Choroid plexus epithelial cell (primary cell): ENCODE measurements at regions not wholly inside any gene's neighbourhood (a gene's known extent, or its start where the extent isn't known, plus 50 kb on each side); places are given as distances from the start of the nearest gene placed in this dataset.

Experiments used
- DNase-seq: peaks from one replicate; pipeline ENCODE4 v3.0.0-alpha.2; 2010; ENCODE audit warnings: low read depth
- H3K4me3 ChIP-seq: 2 replicates; pipeline ENCODE4 v1.5.1; 2011; ENCODE audit warnings: low read depth, mild to moderate bottlenecking, control low read depth, low read length, moderate library complexity
- CTCF ChIP-seq: conservative IDR thresholded peaks from 2 replicates; pipeline ENCODE4 v1.5.1; 2011; ENCODE audit warnings: low read depth, mild to moderate bottlenecking, control low read depth, inconsistent platforms, low read length, moderate library complexity

DNA sequence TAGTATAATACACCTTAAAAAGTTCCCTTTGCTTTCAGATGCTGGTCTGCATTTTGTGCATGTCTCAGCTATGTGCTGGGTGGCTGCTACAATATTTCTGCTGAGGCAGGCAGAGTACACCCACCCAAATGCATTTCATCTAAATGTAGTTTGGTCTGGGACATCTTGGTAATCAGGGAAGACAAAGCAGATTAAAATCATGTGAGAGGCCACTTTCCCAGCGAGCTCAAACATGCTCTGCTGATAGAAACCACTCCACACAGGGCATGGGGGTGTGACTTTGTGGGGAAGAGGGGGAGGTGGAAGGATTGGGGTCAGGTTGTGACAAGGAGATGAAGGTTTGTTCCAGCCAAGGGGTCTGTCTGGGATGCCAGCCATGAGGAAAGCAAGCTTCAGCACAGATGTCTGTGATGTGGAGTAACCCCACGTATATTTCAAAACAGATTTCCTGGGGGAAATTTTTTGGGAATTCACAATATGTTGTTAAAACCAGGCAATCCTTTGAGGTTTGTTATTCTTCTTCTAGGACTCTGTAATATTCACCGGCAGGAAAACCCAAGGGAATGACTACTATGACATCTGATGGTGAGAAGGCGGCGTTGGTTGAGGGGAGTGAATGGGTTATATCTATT is 255.1 kb upstream of the FGGY start:
- no peak overlapping the region for H3K4me3 ChIP-seq
- peak; percentile 49 for DNase-seq
- peak; percentile 27 for TF ChIP-seq CTCF

- no peak overlapping the region for H3K4me3 ChIP-seq
- DNase-seq = peak; percentile 93
- TF ChIP-seq CTCF = no peak
Observed at GRCh38 chr1:59043796-59044195, 253.1 kb upstream of the FGGY start.

GRCh38 chr1:59044535-59045121 is 252.3 kb upstream of the FGGY start:
- no peak for TF ChIP-seq CTCF
- DNase-seq = peak; percentile 41
- no peak overlapping the region for H3K4me3 ChIP-seq

GRCh38 chr1:59045137-59045536 is 251.8 kb upstream of the FGGY start:
- no peak for DNase-seq
- no peak overlapping the region for H3K4me3 ChIP-seq
- TF ChIP-seq CTCF = no peak

DNA sequence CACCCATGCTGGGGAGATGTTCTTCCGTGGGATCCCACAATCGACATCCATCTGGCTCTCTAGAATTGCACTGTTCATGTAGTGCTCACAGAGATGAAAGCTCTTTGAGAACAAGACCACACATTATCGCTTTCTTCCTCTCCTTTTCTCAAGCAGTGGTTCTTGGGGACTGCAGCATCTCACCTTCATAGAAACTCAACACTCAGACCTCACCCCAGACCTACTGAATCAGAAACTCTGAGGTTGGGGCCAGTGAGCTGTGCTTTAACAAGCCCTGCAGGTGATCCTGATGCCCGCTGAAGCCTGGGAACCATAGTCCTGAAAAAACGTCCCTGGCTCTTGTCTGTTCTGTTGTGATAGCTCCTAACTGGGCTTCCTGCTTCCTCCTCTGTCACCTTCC is 251.3 kb upstream of the FGGY start:
- TF ChIP-seq CTCF = no peak

DNA sequence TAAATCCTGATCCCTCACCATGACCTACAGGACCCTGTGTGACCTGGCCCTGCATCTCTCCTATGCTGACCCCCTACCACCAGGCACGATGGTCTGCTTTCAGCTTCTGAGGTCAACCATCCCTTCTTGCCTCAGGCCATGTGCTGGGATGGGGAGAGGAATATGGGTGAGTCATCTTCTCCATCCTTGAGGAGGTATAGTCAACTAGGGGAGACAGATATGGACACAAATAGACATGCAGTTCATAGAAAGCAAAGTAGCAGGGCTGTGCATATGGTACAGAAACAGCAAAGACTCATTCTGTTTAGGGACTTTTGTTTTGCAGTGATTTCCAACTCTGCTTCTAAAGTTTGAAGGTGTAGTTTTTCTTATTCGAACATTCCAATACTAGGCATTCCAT is 250.8 kb upstream of the FGGY start:
- H3K4me3 ChIP-seq = no peak overlapping the region
- DNase-seq = no peak
- TF ChIP-seq CTCF = no peak

More for the DNA sequence above, 251.3 kb upstream of the FGGY start:
- H3K4me3 ChIP-seq = no peak overlapping the region
- no peak for DNase-seq

- no peak overlapping the region for H3K4me3 ChIP-seq
- TF ChIP-seq CTCF = peak; percentile 56
- DNase-seq = peak; percentile 63
Observed at GRCh38 chr1:59046730-59047157, 250.2 kb upstream of the FGGY start.
